Fibroblast of lung (primary cell): ENCODE measurements at regions not wholly inside any gene's neighbourhood (a gene's known extent, or its start where the extent isn't known, plus 50 kb on each side); places are given as distances from the start of the nearest gene placed in this dataset.

Experiments used
- DNase-seq, 2 donors: peaks; one replicate each; pipeline versions ENCODE4 v3.0.0 to v3.0.0-alpha.2; 2010; ENCODE audit warnings: low read depth in 2 of 2
- H2AFZ ChIP-seq: 2 replicates; pipeline ENCODE4 v1.5.1; 2012; ENCODE audit warnings: low read length, control low read depth, inconsistent platforms
- H3K27ac ChIP-seq: 2 replicates; pipeline ENCODE4 v1.5.1; 2011; ENCODE audit warnings: low read length, control low read depth; ENCODE audit not compliant: insufficient read depth
- H3K27me3 ChIP-seq: 2 replicates; pipeline ENCODE4 v1.5.1; 2011; ENCODE audit warnings: mild to moderate bottlenecking, low read length; ENCODE audit not compliant: control insufficient read depth, insufficient read depth
- H3K36me3 ChIP-seq: 2 replicates; pipeline ENCODE4 v1.5.1; 2011; ENCODE audit warnings: low read length; ENCODE audit not compliant: control insufficient read depth, insufficient read depth
- H3K4me1 ChIP-seq: 2 replicates; pipeline ENCODE4 v1.5.1; 2011; ENCODE audit warnings: low read length; ENCODE audit not compliant: control insufficient read depth, insufficient read depth; ENCODE audit errors: extremely low read depth
- H3K4me2 ChIP-seq: 2 replicates; pipeline ENCODE4 v1.5.1; 2011; ENCODE audit warnings: low read length, control low read depth; ENCODE audit not compliant: insufficient read depth; ENCODE audit errors: extremely low read depth
- H3K4me3 ChIP-seq, 4 experiments: fragments of 200-600 bp in 1 of 4; sonication (generic) in 1 of 4; replicated peaks in 1 of 4; 2 replicates each; pipeline ENCODE4 v1.5.1; 2011 to 2016; ENCODE audit warnings: low read length in 4 of 4, low read depth in 3 of 4, mild to moderate bottlenecking in 3 of 4, control low read depth in 2 of 4, inconsistent platforms in 1 of 4, mixed read lengths in 1 of 4; ENCODE audit not compliant: insufficient read depth in 1 of 4; ENCODE audit errors: control extremely low read depth in 1 of 4
- H3K79me2 ChIP-seq: 2 replicates; pipeline ENCODE4 v1.5.1; 2012; ENCODE audit warnings: mild to moderate bottlenecking, low read length, inconsistent platforms; ENCODE audit not compliant: control insufficient read depth, insufficient read depth
- H3K9ac ChIP-seq: 2 replicates; pipeline ENCODE4 v1.5.1; 2011; ENCODE audit warnings: mild to moderate bottlenecking, low read length, control low read depth; ENCODE audit not compliant: insufficient read depth
- H3K9me3 ChIP-seq: 2 replicates; pipeline ENCODE4 v1.5.1; 2012; ENCODE audit warnings: low read depth, low read length; ENCODE audit not compliant: control insufficient read depth, insufficient read depth
- H4K20me1 ChIP-seq: 2 replicates; pipeline ENCODE4 v1.5.1; 2011; ENCODE audit warnings: low read length; ENCODE audit not compliant: control insufficient read depth, insufficient read depth; ENCODE audit errors: extremely low read depth
- EZH2 ChIP-seq: IDR thresholded peaks from 2 replicates; pipeline ENCODE4 v1.5.1; 2012; ENCODE audit warnings: low read length, control low read depth, mild to moderate bottlenecking; ENCODE audit errors: missing control alignments
- TF ChIP-seq, protein P1 (sequence below), 2 donors: IDR thresholded peaks in 1 of 2; conservative IDR thresholded peaks in 1 of 2; 1 replicate in 1 of 2; 2 replicates in 1 of 2; pipeline ENCODE4 v1.5.1; 2011 to 2012; ENCODE audit warnings: low read length in 2 of 2, control low read depth in 1 of 2, inconsistent platforms in 1 of 2, low read depth in 1 of 2, mild to moderate bottlenecking in 1 of 2

DNA sequence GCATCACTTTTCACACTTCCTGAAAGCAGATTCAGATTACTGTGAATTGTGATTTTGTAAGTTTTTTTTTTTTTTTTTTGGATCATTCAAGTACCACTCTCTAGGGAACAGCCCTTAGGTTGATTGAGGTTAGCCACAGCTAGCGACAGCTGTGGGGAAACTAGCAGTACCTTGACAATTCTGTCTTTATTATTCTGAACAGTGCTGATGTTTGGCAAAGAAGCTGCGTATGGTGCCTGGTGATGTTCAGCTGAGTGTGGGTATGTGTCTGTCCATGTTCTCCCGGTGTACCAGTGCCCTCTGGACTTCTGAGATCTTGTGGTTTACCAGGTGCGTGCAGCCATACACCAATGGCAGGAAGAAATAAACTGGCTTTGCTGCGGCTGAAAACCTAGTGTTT lies 117.3 kb upstream of the PLPPR1 start:
- Histone ChIP-seq H3K4me2 (no peak overlapping the region), H3K27ac (no peak overlapping the region), H3K9me3 (no peaks in the 10 kb centered on the region), H3K27me3 (no peaks in the 10 kb centered on the region), H4K20me1 (no peaks in the 10 kb centered on the region), H3K4me3 (no peak overlapping the region), H3K36me3 (no peaks in the 10 kb centered on the region), H2AFZ (no peak overlapping the region), H3K79me2 (no peaks in the 10 kb centered on the region), H3K9ac (no peak overlapping the region), H3K4me1 (no peaks in the 10 kb centered on the region)
- no peak for TF ChIP-seq EZH2
- TF ChIP-seq, protein P1, sequence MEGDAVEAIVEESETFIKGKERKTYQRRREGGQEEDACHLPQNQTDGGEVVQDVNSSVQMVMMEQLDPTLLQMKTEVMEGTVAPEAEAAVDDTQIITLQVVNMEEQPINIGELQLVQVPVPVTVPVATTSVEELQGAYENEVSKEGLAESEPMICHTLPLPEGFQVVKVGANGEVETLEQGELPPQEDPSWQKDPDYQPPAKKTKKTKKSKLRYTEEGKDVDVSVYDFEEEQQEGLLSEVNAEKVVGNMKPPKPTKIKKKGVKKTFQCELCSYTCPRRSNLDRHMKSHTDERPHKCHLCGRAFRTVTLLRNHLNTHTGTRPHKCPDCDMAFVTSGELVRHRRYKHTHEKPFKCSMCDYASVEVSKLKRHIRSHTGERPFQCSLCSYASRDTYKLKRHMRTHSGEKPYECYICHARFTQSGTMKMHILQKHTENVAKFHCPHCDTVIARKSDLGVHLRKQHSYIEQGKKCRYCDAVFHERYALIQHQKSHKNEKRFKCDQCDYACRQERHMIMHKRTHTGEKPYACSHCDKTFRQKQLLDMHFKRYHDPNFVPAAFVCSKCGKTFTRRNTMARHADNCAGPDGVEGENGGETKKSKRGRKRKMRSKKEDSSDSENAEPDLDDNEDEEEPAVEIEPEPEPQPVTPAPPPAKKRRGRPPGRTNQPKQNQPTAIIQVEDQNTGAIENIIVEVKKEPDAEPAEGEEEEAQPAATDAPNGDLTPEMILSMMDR (conservative IDR thresholded peaks at IDR 0.05 in 1 of 2, IDR thresholded peaks at IDR 0.05 in 1 of 2; ENCODE audit: low read depth in 1 of 2, low read length in 2 of 2): no peak
- DNase-seq: no peak

DNA sequence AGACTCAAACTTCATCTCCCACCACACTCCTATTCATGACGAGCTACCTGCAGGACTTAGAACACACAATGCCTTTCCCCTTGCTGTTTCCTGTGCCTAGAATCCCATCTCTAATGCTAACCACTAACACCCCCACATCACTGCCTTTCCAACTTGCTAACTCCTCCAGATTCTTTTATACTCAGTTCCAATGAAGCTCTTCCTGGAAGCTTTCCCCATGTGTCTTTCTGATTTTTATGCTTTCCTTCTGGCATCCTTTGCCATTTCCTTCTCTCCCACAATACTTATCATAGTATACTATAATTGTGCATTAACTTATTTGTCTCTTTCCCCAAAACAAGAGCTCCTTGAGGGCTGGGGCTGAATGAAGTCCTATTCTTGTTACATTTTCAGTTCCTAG lies 115.3 kb upstream of the PLPPR1 start:
- Histone ChIP-seq H3K36me3 (no peaks in the 10 kb centered on the region), H3K4me2 (no peak overlapping the region), H3K79me2 (no peaks in the 10 kb centered on the region), H3K9ac (no peak overlapping the region), H2AFZ (no peak overlapping the region), H4K20me1 (no peaks in the 10 kb centered on the region), H3K27ac (no peak overlapping the region), H3K9me3 (no peaks in the 10 kb centered on the region), H3K4me1 (no peaks in the 10 kb centered on the region), H3K27me3 (no peaks in the 10 kb centered on the region), H3K4me3 (no peak overlapping the region)
- DNase-seq: no peak
- TF ChIP-seq, protein P1 (conservative IDR thresholded peaks at IDR 0.05 in 1 of 2, IDR thresholded peaks at IDR 0.05 in 1 of 2; ENCODE audit: low read depth in 1 of 2, low read length in 2 of 2): no peak
- TF ChIP-seq EZH2: no peak

DNA sequence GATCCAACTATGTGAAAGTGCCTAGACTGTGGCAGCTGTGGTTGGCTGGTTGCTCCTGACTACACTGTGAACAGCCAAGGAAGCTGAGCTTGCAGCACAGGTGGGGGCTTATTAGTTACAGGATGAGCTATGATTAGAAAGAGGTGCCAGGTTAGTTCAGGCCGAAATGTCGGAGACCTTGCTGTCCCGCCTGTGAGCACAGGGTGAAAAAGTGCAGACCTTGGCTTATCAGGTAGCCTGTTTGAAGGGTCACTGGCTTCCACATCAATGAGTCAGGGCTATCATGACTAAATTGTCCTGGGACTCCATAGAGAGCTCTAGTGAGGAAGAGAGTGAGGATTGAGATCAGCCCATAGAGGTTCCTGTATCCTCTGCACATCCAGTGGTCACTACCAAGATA lies 114.3 kb upstream of the PLPPR1 start:
- Histone ChIP-seq H3K27ac (no peak overlapping the region), H3K4me1 (no peaks in the 10 kb centered on the region), H3K4me2 (no peak overlapping the region), H3K36me3 (no peaks in the 10 kb centered on the region), H4K20me1 (no peaks in the 10 kb centered on the region), H2AFZ (no peak overlapping the region), H3K27me3 (no peaks in the 10 kb centered on the region), H3K4me3 (no peak overlapping the region), H3K79me2 (no peaks in the 10 kb centered on the region), H3K9me3 (no peaks in the 10 kb centered on the region), H3K9ac (no peak overlapping the region)
- TF ChIP-seq, protein P1 (conservative IDR thresholded peaks at IDR 0.05 in 1 of 2, IDR thresholded peaks at IDR 0.05 in 1 of 2; ENCODE audit: low read depth in 1 of 2, low read length in 2 of 2): no peak
- TF ChIP-seq EZH2: no peak
- no peak for DNase-seq
